Endothelial cell (in vitro differentiated cells): ENCODE measurements at regions not wholly inside any gene's neighbourhood (a gene's known extent, or its start where the extent isn't known, plus 50 kb on each side); places are given as distances from the start of the nearest gene placed in this dataset.

Experiments
- DNase-seq: peaks from one replicate; pipeline ENCODE4 v3.0.0; 2021; ENCODE audit warnings: low spot score
- H3K27ac Mint-ChIP-seq: one replicate; pipeline ENCODE4 v1.8.0; 2021; ENCODE audit warnings: mixed read lengths, inconsistent platforms; ENCODE audit not compliant: unreplicated experiment
- H3K27me3 Mint-ChIP-seq: one replicate; pipeline ENCODE4 v1.8.0; 2021; ENCODE audit warnings: mild to moderate bottlenecking, moderate library complexity, mixed read lengths, inconsistent platforms; ENCODE audit not compliant: unreplicated experiment
- H3K36me3 Mint-ChIP-seq: one replicate; pipeline ENCODE4 v1.8.0; 2021; ENCODE audit warnings: mild to moderate bottlenecking, low read depth, mixed read lengths, inconsistent platforms; ENCODE audit not compliant: unreplicated experiment
- H3K4me1 Mint-ChIP-seq: one replicate; pipeline ENCODE4 v1.8.0; 2021; ENCODE audit warnings: mild to moderate bottlenecking, mixed read lengths, inconsistent platforms; ENCODE audit not compliant: unreplicated experiment
- H3K4me3 Mint-ChIP-seq: one replicate; pipeline ENCODE4 v1.8.0; 2021; ENCODE audit warnings: mild to moderate bottlenecking, mixed read lengths, inconsistent platforms; ENCODE audit not compliant: unreplicated experiment
- H3K9me3 Mint-ChIP-seq: one replicate; pipeline ENCODE4 v1.8.0; 2021; ENCODE audit warnings: mixed read lengths, inconsistent platforms; ENCODE audit not compliant: unreplicated experiment
- TF ChIP-seq, protein P1 (sequence below): fragments of 200-600 bp; sonication (generic); IDR thresholded peaks from one replicate; pipeline ENCODE4 v1.5.0; 2021; ENCODE audit warnings: antibody characterized with exemption; ENCODE audit not compliant: unreplicated experiment

DNA sequence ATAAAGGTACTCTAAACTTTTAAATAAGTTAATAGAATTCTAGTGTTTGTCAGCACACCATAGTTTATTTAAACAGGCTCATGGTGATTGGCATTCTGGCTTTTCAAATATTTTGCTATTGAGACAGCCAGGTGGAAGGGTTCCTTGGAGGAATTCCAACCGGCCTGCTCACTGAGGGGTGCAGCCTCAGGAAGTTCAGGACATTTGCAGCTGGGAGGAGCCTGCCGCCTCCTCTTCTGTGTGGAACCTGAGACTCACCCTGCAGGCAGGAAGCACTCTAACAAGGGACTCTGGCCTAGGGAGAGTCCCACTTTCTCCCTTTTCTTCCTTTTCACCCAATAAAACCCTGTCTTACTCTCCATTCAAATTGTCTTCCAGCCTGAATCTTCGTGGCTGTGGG, 1328.0 kb downstream of the FSTL5 start:
- no peaks in the 10 kb centered on the region for H3K4me1 Mint-ChIP-seq
- DNase-seq: no peak
- TF ChIP-seq, protein P1, sequence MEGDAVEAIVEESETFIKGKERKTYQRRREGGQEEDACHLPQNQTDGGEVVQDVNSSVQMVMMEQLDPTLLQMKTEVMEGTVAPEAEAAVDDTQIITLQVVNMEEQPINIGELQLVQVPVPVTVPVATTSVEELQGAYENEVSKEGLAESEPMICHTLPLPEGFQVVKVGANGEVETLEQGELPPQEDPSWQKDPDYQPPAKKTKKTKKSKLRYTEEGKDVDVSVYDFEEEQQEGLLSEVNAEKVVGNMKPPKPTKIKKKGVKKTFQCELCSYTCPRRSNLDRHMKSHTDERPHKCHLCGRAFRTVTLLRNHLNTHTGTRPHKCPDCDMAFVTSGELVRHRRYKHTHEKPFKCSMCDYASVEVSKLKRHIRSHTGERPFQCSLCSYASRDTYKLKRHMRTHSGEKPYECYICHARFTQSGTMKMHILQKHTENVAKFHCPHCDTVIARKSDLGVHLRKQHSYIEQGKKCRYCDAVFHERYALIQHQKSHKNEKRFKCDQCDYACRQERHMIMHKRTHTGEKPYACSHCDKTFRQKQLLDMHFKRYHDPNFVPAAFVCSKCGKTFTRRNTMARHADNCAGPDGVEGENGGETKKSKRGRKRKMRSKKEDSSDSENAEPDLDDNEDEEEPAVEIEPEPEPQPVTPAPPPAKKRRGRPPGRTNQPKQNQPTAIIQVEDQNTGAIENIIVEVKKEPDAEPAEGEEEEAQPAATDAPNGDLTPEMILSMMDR: no peak
- H3K9me3 Mint-ChIP-seq: no peaks in the 10 kb centered on the region
- H3K4me3 Mint-ChIP-seq: no peak overlapping the region
- no peak overlapping the region for H3K27ac Mint-ChIP-seq
- no peaks in the 10 kb centered on the region for H3K27me3 Mint-ChIP-seq
- no peaks in the 10 kb centered on the region for H3K36me3 Mint-ChIP-seq

DNA sequence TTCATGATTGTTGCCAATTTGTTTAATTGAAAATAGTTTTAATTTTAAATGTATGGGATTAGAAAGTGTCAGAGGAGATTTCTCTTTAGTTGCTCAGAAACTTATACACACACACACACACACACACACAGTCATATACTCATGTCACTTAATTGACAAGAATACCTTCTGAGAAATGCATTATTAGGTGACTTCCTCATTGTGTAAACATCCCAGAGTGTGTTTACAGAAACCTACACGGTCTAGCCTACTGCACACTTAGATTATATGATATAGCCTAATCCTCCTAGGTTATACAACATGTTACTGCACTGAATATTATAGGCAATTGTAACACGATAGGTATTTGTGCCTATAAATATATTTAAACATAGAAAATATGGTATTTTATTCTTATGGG, 1327.4 kb downstream of the FSTL5 start:
- TF ChIP-seq, protein P1: no peak
- no peaks in the 10 kb centered on the region for H3K27me3 Mint-ChIP-seq
- DNase-seq: no peak
- no peaks in the 10 kb centered on the region for H3K9me3 Mint-ChIP-seq
- no peak overlapping the region for H3K27ac Mint-ChIP-seq
- no peak overlapping the region for H3K4me3 Mint-ChIP-seq
- no peaks in the 10 kb centered on the region for H3K4me1 Mint-ChIP-seq
- no peaks in the 10 kb centered on the region for H3K36me3 Mint-ChIP-seq

DNA sequence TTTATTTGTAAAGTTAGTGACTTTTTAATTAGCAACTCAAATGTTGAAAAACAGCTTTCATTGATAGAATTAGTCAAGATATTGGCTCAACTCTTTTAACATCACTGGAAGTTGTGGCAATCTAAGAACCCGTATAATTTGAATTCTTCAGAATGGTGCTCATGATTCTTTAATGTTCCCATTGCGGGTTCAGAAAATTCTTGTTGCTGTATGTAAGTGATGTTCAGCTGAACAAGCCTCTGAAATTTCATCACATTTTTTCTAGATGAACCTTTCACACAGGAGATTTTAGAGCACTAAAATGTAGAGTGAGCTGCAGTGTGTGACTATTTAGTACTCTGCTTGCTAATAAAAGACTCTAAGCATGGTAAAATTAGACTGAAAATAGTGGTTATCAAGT, 1317.7 kb downstream of the FSTL5 start:
- H3K36me3 Mint-ChIP-seq: no peaks in the 10 kb centered on the region
- DNase-seq: no peak
- no peaks in the 10 kb centered on the region for H3K4me1 Mint-ChIP-seq
- no peaks in the 10 kb centered on the region for H3K27me3 Mint-ChIP-seq
- no peak overlapping the region for H3K27ac Mint-ChIP-seq
- TF ChIP-seq, protein P1: no peak
- H3K9me3 Mint-ChIP-seq: no peaks in the 10 kb centered on the region
- no peak overlapping the region for H3K4me3 Mint-ChIP-seq

DNA sequence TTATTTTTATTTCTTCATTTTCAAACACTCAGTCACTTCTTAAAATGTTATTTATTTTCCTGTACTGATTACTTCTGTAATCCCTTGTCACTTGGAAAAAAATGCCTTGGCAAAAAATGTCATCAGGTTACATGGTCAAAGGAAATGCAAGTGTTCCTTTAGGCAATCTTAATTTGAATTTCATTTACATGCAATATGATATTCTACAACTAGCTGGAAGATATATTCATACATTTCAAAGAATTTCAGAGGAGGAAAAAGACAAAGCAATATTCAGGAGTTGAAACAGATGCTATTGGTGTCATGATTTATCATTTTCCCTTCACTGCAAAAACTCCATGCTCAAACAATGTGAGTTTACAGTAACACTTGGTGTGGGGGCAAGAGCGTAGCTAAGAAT, 1316.6 kb downstream of the FSTL5 start:
- no peaks in the 10 kb centered on the region for H3K4me1 Mint-ChIP-seq
- no peaks in the 10 kb centered on the region for H3K36me3 Mint-ChIP-seq
- no peak overlapping the region for H3K27ac Mint-ChIP-seq
- no peaks in the 10 kb centered on the region for H3K9me3 Mint-ChIP-seq
- no peak for DNase-seq
- no peaks in the 10 kb centered on the region for H3K27me3 Mint-ChIP-seq
- TF ChIP-seq, protein P1: no peak
- no peak overlapping the region for H3K4me3 Mint-ChIP-seq

DNA sequence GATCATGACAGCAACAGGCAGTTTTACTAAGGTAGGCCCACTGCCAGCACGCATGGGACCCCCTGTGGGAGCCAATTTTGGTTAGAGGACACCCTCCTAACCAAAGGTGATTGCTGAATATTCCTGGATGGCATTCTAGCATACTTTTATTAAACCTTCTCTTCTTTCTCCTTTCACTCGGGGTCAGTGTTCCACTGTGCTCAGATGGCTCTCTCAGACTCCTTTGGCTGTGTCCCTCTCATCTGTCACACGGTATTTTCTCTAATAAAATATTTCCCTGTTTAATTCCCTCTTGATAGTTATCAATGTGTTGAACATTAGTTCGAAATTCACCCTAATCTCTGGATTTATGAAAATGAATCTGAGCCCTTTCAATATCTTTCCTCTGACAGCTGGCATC, 1315.3 kb downstream of the FSTL5 start:
- Mint-ChIP-seq H3K4me1 (no peaks in the 10 kb centered on the region), H3K4me3 (no peak overlapping the region), H3K27me3 (no peaks in the 10 kb centered on the region), H3K9me3 (no peaks in the 10 kb centered on the region), H3K36me3 (no peaks in the 10 kb centered on the region), H3K27ac (no peak overlapping the region)
- no peak for DNase-seq
- TF ChIP-seq, protein P1: no peak
